ENCODE measurements at regions not wholly inside any gene's neighbourhood (a gene's known extent, or its start where the extent isn't known, plus 50 kb on each side); places are given as distances from the start of the nearest gene placed in this dataset.

GRCh38 chr6:144741659-144742058, 456.5 kb downstream of the UTRN start:
- ATAC-seq = peak; percentile 36; the same call in 2 of the 3 replicates
- H3K27ac ChIP-seq (ENCODE audit: extremely low read length, insufficient read depth, low read length) = no peak overlapping the region
- no peaks in the 10 kb centered on the region for H3K79me2 ChIP-seq (ENCODE audit: insufficient read depth, low read length)
- H2AFZ ChIP-seq (ENCODE audit: low read length) = no peak overlapping the region
- no TSS peak for BruUV-seq (replicated peaks)
- ChIA-PET CTCF (ENCODE audit: low intra/inter-chr PET ratio, low total read pairs) (no interaction called here), POLR2A (no interaction called here)
- peaks cover 6% of the 10 kb centered on the region for H3K4me1 ChIP-seq (ENCODE audit: insufficient read depth, low read length)
- H3K9me3 ChIP-seq (ENCODE audit: low read length) = no peaks in the 10 kb centered on the region
- in situ Hi-C loops (cut with HindIII; ENCODE audit: extremely low pct_ligation_motif_present, low pct_unique_long_range_greater_than_20kb) = no loop called here
- no peak overlapping the region for H3K4me3 ChIP-seq (replicated peaks in 1 of 3; ENCODE audit: insufficient read depth in 1 of 3, low read depth in 2 of 3, low read length in 3 of 3)
- H3K36me3 ChIP-seq (replicated peaks in 1 of 2; ENCODE audit: control insufficient read depth in 1 of 2, insufficient read depth in 2 of 2, low read length in 2 of 2) = peaks cover 3 to 25% of the 10 kb centered on the region in 2 experiments
- TF ChIP-seq FOXA1 (IDR thresholded peaks at IDR 0.05) (no peak), FOXA1 (CRISPR knock-in tag; IDR thresholded peaks at IDR 0.05) (0 out of 2 replicates have a peak, but pooled peaks have one; percentile 32), ZMYM2 (CRISPR knock-in tag; IDR thresholded peaks at IDR 0.05) (0 out of 2 replicates have a peak, but pooled peaks have one; percentile 19), ZBTB4 (CRISPR knock-in tag; IDR thresholded peaks at IDR 0.05; ENCODE audit: borderline replicate concordance) (no peak)
- H3K4me2 ChIP-seq (ENCODE audit: low read depth, low read length) = no peak overlapping the region
- peak; percentile 6 for DNase-seq (ENCODE audit: low spot score)
- H3K27me3 ChIP-seq (ENCODE audit: control insufficient read depth in 1 of 2, insufficient read depth in 2 of 2, low read length in 2 of 2) = no peaks in the 10 kb centered on the region
- no peaks in the 10 kb centered on the region for H4K20me1 ChIP-seq (ENCODE audit: insufficient read depth, low read length)
- intact Hi-C loops (cut with micrococcal nuclease; ENCODE audit: unreplicated experiment) = no loop called here
- WGBS (ENCODE audit: low lambda C conversion rate) = 88% methylated on average over 3 of the region's 3 CpGs
- FAIRE-seq = no peak
- H3K9ac ChIP-seq (ENCODE audit: insufficient read depth, low read depth, low read length) = no peak overlapping the region

- no TSS peak for BruUV-seq (replicated peaks)
- H3K79me2 ChIP-seq (ENCODE audit: insufficient read depth, low read length) = no peaks in the 10 kb centered on the region
- POLR2A ChIA-PET = interaction anchor here (0.8 kb wide), 1 partner anchor 90 kb away, joined by 3 read pairs; no protein-coding TSS in a partner anchor
- H3K4me1 ChIP-seq (ENCODE audit: insufficient read depth, low read length) = peaks cover 6% of the 10 kb centered on the region
- TF ChIP-seq CEBPB (IDR thresholded peaks at IDR 0.05; ENCODE audit: borderline replicate concordance, low read depth, low read length) (peak; percentile 70), UBTF (CRISPR knock-in tag; IDR thresholded peaks at IDR 0.05) (no peak)
- H3K9me3 ChIP-seq (ENCODE audit: low read length) = no peaks in the 10 kb centered on the region
- FAIRE-seq (peak; percentile 54), DNase-seq (ENCODE audit: low spot score) (no peak), ATAC-seq (no peak)
- CTCF ChIA-PET (ENCODE audit: low intra/inter-chr PET ratio, low total read pairs) = no interaction called here
- no peak overlapping the region for H3K4me2 ChIP-seq (ENCODE audit: low read depth, low read length)
- no peaks in the 10 kb centered on the region for H4K20me1 ChIP-seq (ENCODE audit: insufficient read depth, low read length)
- 96% methylated on average over 2 of the region's 2 CpGs for WGBS (ENCODE audit: low lambda C conversion rate)
- H3K27ac ChIP-seq (ENCODE audit: extremely low read length, insufficient read depth, low read length) = no peak overlapping the region
- no peak overlapping the region for H2AFZ ChIP-seq (ENCODE audit: low read length)
- H3K4me3 ChIP-seq (replicated peaks in 1 of 3; ENCODE audit: insufficient read depth in 1 of 3, low read depth in 2 of 3, low read length in 3 of 3) = no peak overlapping the region
- in situ Hi-C loops (cut with HindIII; ENCODE audit: extremely low pct_ligation_motif_present, low pct_unique_long_range_greater_than_20kb) = no loop called here
- intact Hi-C loops (cut with micrococcal nuclease; ENCODE audit: unreplicated experiment) = no loop called here
- peaks cover 2 to 23% of the 10 kb centered on the region in 2 experiments for H3K36me3 ChIP-seq (replicated peaks in 1 of 2; ENCODE audit: control insufficient read depth in 1 of 2, insufficient read depth in 2 of 2, low read length in 2 of 2)
- no peaks in the 10 kb centered on the region for H3K27me3 ChIP-seq (ENCODE audit: control insufficient read depth in 1 of 2, insufficient read depth in 2 of 2, low read length in 2 of 2)
- no peak overlapping the region for H3K9ac ChIP-seq (ENCODE audit: insufficient read depth, low read depth, low read length)
Measured at GRCh38 chr6:144742779-144743178, 457.6 kb downstream of the UTRN start.

Data from HepG2 (cell line).